HepG2 (cell line): ENCODE measurements at regions not wholly inside any gene's neighbourhood (a gene's known extent, or its start where the extent isn't known, plus 50 kb on each side); places are given as distances from the start of the nearest gene placed in this dataset.

Experiments
- ATAC-seq: fragments of 200-7000 bp; cut with Tn5 transposase; 3 replicates; pipeline ENCODE4 v1.9.1; 2020; ENCODE audit warnings: mild to moderate bottlenecking, moderate library complexity
- BruUV-seq: library from RNA; stranded (reverse); fragments of 400-500 nt; replicated peaks from 2 replicates; lab custom pipeline; 2021; lab: Mats Ljungman, UMichigan
- CTCF ChIA-PET: fragments of 300-600 bp; formaldehyde crosslinking; extraction: SDS; loops from one replicate; lab custom pipeline; 2021; ENCODE audit warnings: low total read pairs, inconsistent platforms, low intra/inter-chr PET ratio; lab: Yijun Ruan, JAX
- POLR2A ChIA-PET: fragments of 350-600 bp; sonication (Branson Sonifier 250); formaldehyde crosslinking; loops from one replicate; lab custom pipeline; 2020; ENCODE audit warnings: antibody characterized with exemption, inconsistent platforms; lab: Yijun Ruan, JAX
- DNase-seq: peaks from one replicate; pipeline ENCODE4 v3.0.0-alpha.2; 2015; ENCODE audit warnings: low spot score
- FAIRE-seq: peaks from 3 replicates; lab custom pipeline; 2011; peaks lifted over from hg19 to GRCh38; lab: Jason Lieb, UNC
- H2AFZ ChIP-seq: one replicate; pipeline ENCODE4 v1.6.1; 2011; ENCODE audit warnings: low read length, inconsistent platforms
- H3K27ac ChIP-seq: fragments of 300-600 bp; 3 replicates; pipeline ENCODE4 v1.8.0; 2011; ENCODE audit warnings: mixed run types, mild to moderate bottlenecking, mixed read lengths, low read length, inconsistent platforms; ENCODE audit not compliant: insufficient read depth; ENCODE audit errors: extremely low read length
- H3K27me3 ChIP-seq, 2 experiments: fragments of 200-600 bp in 1 of 2; 2 replicates in 1 of 2; 3 replicates in 1 of 2; pipeline versions ENCODE4 v1.6.0 to v1.8.0; 2011; ENCODE audit warnings: low read length in 2 of 2, mild to moderate bottlenecking in 2 of 2, moderate library complexity in 2 of 2, inconsistent platforms in 1 of 2; ENCODE audit not compliant: insufficient read depth in 2 of 2, control insufficient read depth in 1 of 2
- H3K36me3 ChIP-seq, 2 experiments: fragments of 200-600 bp in 1 of 2; replicated peaks in 1 of 2; 2 replicates in 1 of 2; 3 replicates in 1 of 2; pipeline versions ENCODE4 v1.5.1 to v1.8.0; 2011; ENCODE audit warnings: low read length in 2 of 2, inconsistent platforms in 1 of 2; ENCODE audit not compliant: insufficient read depth in 2 of 2, control insufficient read depth in 1 of 2
- H3K4me1 ChIP-seq: 2 replicates; pipeline ENCODE4 v1.5.1; 2012; ENCODE audit warnings: low read length, inconsistent platforms; ENCODE audit not compliant: insufficient read depth
- H3K4me2 ChIP-seq: 2 replicates; pipeline ENCODE4 v1.6.0; 2011; ENCODE audit warnings: low read depth, low read length, inconsistent platforms
- H3K4me3 ChIP-seq, 3 experiments: fragments of 200-600 bp in 1 of 3; sonication (generic), shearing (Covaris generic) in 1 of 3; replicated peaks in 1 of 3; 2 replicates each; pipeline ENCODE4 v1.5.1; 2011 to 2016; ENCODE audit warnings: low read length in 3 of 3, inconsistent platforms in 2 of 3, low read depth in 2 of 3, mild to moderate bottlenecking in 2 of 3, control low read depth in 1 of 3, mixed read lengths in 1 of 3; ENCODE audit not compliant: insufficient read depth in 1 of 3
- H3K79me2 ChIP-seq: one replicate; pipeline ENCODE4 v1.6.1; 2011; ENCODE audit warnings: low read length, inconsistent platforms; ENCODE audit not compliant: insufficient read depth
- H3K9ac ChIP-seq: 2 replicates; pipeline ENCODE4 v1.6.0; 2011; ENCODE audit warnings: mild to moderate bottlenecking, low read depth, low read length, inconsistent platforms; ENCODE audit not compliant: insufficient read depth
- H3K9me3 ChIP-seq: 2 replicates; pipeline ENCODE4 v1.5.1; 2012; ENCODE audit warnings: mild to moderate bottlenecking, low read length
- H4K20me1 ChIP-seq: 2 replicates; pipeline ENCODE4 v1.6.0; 2011; ENCODE audit warnings: inconsistent platforms, mild to moderate bottlenecking, low read length, moderate library complexity; ENCODE audit not compliant: insufficient read depth
- DNMT3B ChIP-seq: conservative IDR thresholded peaks from 2 replicates; pipeline ENCODE4 v1.6.1; 2016; ENCODE audit warnings: missing biosample characterization, control low read depth
- DPF2 ChIP-seq: sonication (generic); formaldehyde crosslinking; IDR thresholded peaks from 2 replicates; pipeline ENCODE4 v1.4.0; 2020; ENCODE audit warnings: mild to moderate bottlenecking, low read depth, missing genetic modification reagents, borderline replicate concordance
- FOXA1 ChIP-seq, 2 experiments: fragments of 450-650 bp in 1 of 2; sonication (generic) in 1 of 2; formaldehyde crosslinking in 1 of 2; IDR thresholded peaks; 2 replicates each; pipeline versions ENCODE4 v1.4.0 to v1.6.1; 2016 to 2020; ENCODE audit warnings: missing genetic modification reagents in 1 of 2
- HNRNPUL1 ChIP-seq: fragments of 200-400 bp; formaldehyde crosslinking; IDR thresholded peaks from 2 replicates; pipeline ENCODE4 v1.6.1; 2017; ENCODE audit warnings: low read depth, mild to moderate bottlenecking, low read length, moderate library complexity
- HOXA3 ChIP-seq: sonication (generic); formaldehyde crosslinking; IDR thresholded peaks from 2 replicates; pipeline ENCODE4 v1.5.0; 2020; ENCODE audit warnings: missing genetic modification reagents
- HOXA9 ChIP-seq: sonication (generic); formaldehyde crosslinking; IDR thresholded peaks from 2 replicates; pipeline ENCODE4 v1.8.1; 2022; ENCODE audit warnings: missing genetic modification reagents, mild to moderate bottlenecking, moderate library complexity, borderline replicate concordance
- MAFF ChIP-seq: IDR thresholded peaks from 2 replicates; pipeline ENCODE4 v1.6.1; 2011; ENCODE audit warnings: low read depth, low read length, improper control_type of control experiment
- PHF8 ChIP-seq: sonication (generic); formaldehyde crosslinking; IDR thresholded peaks from 2 replicates; pipeline ENCODE4 v1.5.0; 2020; ENCODE audit warnings: missing genetic modification reagents
- PLRG1 ChIP-seq: fragments of 450-650 bp; conservative IDR thresholded peaks from 2 replicates; pipeline ENCODE4 v1.6.1; 2016
- ZC3H13 ChIP-seq: sonication (generic); formaldehyde crosslinking; IDR thresholded peaks from 2 replicates; pipeline ENCODE4 v1.8.1; 2023; ENCODE audit warnings: mild to moderate bottlenecking, missing genetic modification reagents, moderate library complexity
- ZNF510 ChIP-seq: sonication (generic); formaldehyde crosslinking; IDR thresholded peaks from 2 replicates; pipeline ENCODE4 v1.4.0; 2020; ENCODE audit warnings: low read depth, mild to moderate bottlenecking, missing genetic modification reagents
- ZNF546 ChIP-seq: sonication (generic); formaldehyde crosslinking; conservative IDR thresholded peaks from 2 replicates; pipeline ENCODE4 v1.8.1; 2023; ENCODE audit warnings: mild to moderate bottlenecking, missing genetic modification reagents
- ZNF552 ChIP-seq: sonication (generic); formaldehyde crosslinking; IDR thresholded peaks from 2 replicates; pipeline ENCODE4 v1.9.0; 2022; ENCODE audit warnings: missing genetic modification reagents, mild to moderate bottlenecking, borderline replicate concordance
- ZNF883 ChIP-seq: sonication (generic); formaldehyde crosslinking; IDR thresholded peaks from 2 replicates; pipeline ENCODE4 v1.5.1; 2020; ENCODE audit warnings: mild to moderate bottlenecking, missing genetic modification reagents; ENCODE audit errors: not compliant biosample characterization
- WGBS: methylation state at CpG from one replicate; pipeline ENCODE4 v1.1.6; 2017; ENCODE audit warnings: low lambda C conversion rate; 5-methylcytosine and 5-hydroxymethylcytosine counted together
- in situ Hi-C: cut with HindIII; loops from 2 replicates; pipeline ENCODE4 v1.10.0; 2017; ENCODE audit warnings: low pct_unique_long_range_greater_than_20kb; ENCODE audit not compliant: extremely low pct_ligation_motif_present
- intact Hi-C: fragments of 100-400 bp; cut with micrococcal nuclease; formaldehyde crosslinking; loops from one replicate; pipeline ENCODE4 v1.10.0; 2022; ENCODE audit not compliant: unreplicated experiment
- TF ChIP-seq, protein P1 (sequence below): sonication (generic); formaldehyde crosslinking; IDR thresholded peaks from 2 replicates; pipeline ENCODE4; 2020; ENCODE audit warnings: missing genetic modification reagents, mild to moderate bottlenecking, borderline replicate concordance

DNA sequence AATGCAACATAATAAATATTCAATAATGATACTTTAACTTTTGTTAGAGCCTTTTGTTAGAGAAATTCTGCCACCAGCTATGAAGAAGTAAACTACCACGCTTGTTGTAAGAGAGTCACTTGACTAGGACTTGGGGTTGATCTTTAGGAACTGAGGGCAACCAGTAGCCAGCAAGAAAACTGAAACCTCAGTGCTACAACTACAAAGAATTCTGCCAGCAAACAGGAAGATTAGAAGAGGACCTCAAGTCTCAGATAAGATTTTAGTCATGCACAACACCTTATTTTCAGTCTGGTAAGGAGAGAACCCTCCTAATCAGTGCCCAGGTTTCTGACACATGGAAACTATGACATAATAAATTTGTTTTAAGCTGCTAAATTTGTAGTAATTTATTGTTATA lies 498.3 kb upstream of the STEAP1 start:
- ATAC-seq = no peak
- ChIA-PET POLR2A (no interaction called here), CTCF (no interaction called here)
- Histone ChIP-seq H3K36me3 (no peaks in the 10 kb centered on the region), H3K27me3 (no peaks in the 10 kb centered on the region), H3K9me3 (no peaks in the 10 kb centered on the region; the same call in 1 of the 2 replicates), H3K4me2 (no peak overlapping the region), H3K9ac (no peak overlapping the region), H3K4me1 (no peaks in the 10 kb centered on the region)
- FAIRE-seq = no peak
- DNase-seq = no peak
- intact Hi-C loops = no loop called here
- TF ChIP-seq HNRNPUL1 (no peak), ZNF552 (CRISPR knock-in tag) (no peak), HOXA3 (CRISPR knock-in tag) (no peak), HOXA9 (CRISPR knock-in tag) (no peak), PLRG1 (no peak), ZNF510 (no peak), FOXA1 (IDR thresholded peaks at IDR 0.05) (no peak), FOXA1 (CRISPR knock-in tag; IDR thresholded peaks at IDR 0.05) (no peak), MAFF (no peak), DNMT3B (CRISPR knock-in tag) (no peak), ZNF883 (no peak), PHF8 (CRISPR knock-in tag) (no peak), ZNF546 (CRISPR knock-in tag) (no peak), DPF2 (CRISPR knock-in tag) (no peak), ZC3H13 (CRISPR knock-in tag) (no peak)
- TF ChIP-seq, protein P1, sequence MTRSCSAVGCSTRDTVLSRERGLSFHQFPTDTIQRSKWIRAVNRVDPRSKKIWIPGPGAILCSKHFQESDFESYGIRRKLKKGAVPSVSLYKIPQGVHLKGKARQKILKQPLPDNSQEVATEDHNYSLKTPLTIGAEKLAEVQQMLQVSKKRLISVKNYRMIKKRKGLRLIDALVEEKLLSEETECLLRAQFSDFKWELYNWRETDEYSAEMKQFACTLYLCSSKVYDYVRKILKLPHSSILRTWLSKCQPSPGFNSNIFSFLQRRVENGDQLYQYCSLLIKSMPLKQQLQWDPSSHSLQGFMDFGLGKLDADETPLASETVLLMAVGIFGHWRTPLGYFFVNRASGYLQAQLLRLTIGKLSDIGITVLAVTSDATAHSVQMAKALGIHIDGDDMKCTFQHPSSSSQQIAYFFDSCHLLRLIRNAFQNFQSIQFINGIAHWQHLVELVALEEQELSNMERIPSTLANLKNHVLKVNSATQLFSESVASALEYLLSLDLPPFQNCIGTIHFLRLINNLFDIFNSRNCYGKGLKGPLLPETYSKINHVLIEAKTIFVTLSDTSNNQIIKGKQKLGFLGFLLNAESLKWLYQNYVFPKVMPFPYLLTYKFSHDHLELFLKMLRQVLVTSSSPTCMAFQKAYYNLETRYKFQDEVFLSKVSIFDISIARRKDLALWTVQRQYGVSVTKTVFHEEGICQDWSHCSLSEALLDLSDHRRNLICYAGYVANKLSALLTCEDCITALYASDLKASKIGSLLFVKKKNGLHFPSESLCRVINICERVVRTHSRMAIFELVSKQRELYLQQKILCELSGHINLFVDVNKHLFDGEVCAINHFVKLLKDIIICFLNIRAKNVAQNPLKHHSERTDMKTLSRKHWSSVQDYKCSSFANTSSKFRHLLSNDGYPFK (CRISPR knock-in tag) = no peak
- TF ChIP-seq, all 625 proteins: peak for 0
- Histone ChIP-seq H3K79me2 (no peaks in the 10 kb centered on the region), H2AFZ (no peak overlapping the region), H3K27ac (no peak overlapping the region), H4K20me1 (no peaks in the 10 kb centered on the region), H3K4me3 (no peak overlapping the region)
- BruUV-seq = no TSS peak
- in situ Hi-C loops = no loop called here
- WGBS = 5% methylated on average over 1 of the region's 1 CpG
